ENCODE measurements at regions not wholly inside any gene's neighbourhood (a gene's known extent, or its start where the extent isn't known, plus 50 kb on each side); places are given as distances from the start of the nearest gene placed in this dataset.

- DNase-seq (ENCODE audit: low read depth, low spot score) (no peak), ATAC-seq (no peak), FAIRE-seq (no peak)
- no peaks in the 10 kb centered on the region for H3K79me2 ChIP-seq (ENCODE audit: control insufficient read depth, insufficient read depth, low read length)
- BruUV-seq (replicated peaks) = no TSS peak
- ChIA-PET RAD21 (ENCODE audit: unreplicated experiment) (no interaction called here), SMC1A (ENCODE audit: uncharacterized antibody, unreplicated experiment) (interaction anchor here (0.6 to 1.3 kb wide), 4 partner anchors 9 to 437 kb away, joined by 3 to 5 read pairs (median 3); no protein-coding TSS in a partner anchor), POLR2A (no interaction called here), CTCF (interaction anchor here (1.2 kb wide), 1 partner anchor 15 kb away, joined by 3 read pairs; no protein-coding TSS in a partner anchor)
- no peaks in the 10 kb centered on the region for H3K9me3 ChIP-seq (replicated peaks; ENCODE audit: control insufficient read depth, insufficient read depth, low read length)
- TF ChIP-seq ZSCAN29 (IDR thresholded peaks at IDR 0.05) (no peak), ZNF622 (IDR thresholded peaks at IDR 0.05) (no peak), ATF7 (IDR thresholded peaks at IDR 0.05; ENCODE audit: low read depth) (no peak), NFYA (IDR thresholded peaks at IDR 0.05; ENCODE audit: borderline replicate concordance, low read depth, low read length) (no peak), SUPT20H (IDR thresholded peaks at IDR 0.05; ENCODE audit: borderline replicate concordance, control insufficient read depth, low read depth, low read length) (no peak), FOXK2 (IDR thresholded peaks at IDR 0.05) (no peak), RBBP5 (conservative IDR thresholded peaks at IDR 0.05) (no peak), ZNF384 (IDR thresholded peaks at IDR 0.05; ENCODE audit: borderline replicate concordance, low read depth, low read length) (no peak), NR2C1 (IDR thresholded peaks at IDR 0.05) (no peak)
- no peaks in the 10 kb centered on the region for H3K4me1 ChIP-seq (ENCODE audit: control insufficient read depth, insufficient read depth, low read length)
- no peaks in the 10 kb centered on the region for H3K27me3 ChIP-seq (replicated peaks in 1 of 2; ENCODE audit: control insufficient read depth in 2 of 2, insufficient read depth in 2 of 2, low read length in 1 of 2)
- in situ Hi-C loops (cut with MboI) = no loop called here
- no peak overlapping the region for H2AFZ ChIP-seq (ENCODE audit: control insufficient read depth, low read depth, low read length)
- intact Hi-C loops (cut with micrococcal nuclease; ENCODE audit: unreplicated experiment) = no loop called here
- no peaks in the 10 kb centered on the region for H4K20me1 ChIP-seq (ENCODE audit: control insufficient read depth, insufficient read depth)
- 22% methylated on average over 1 of the region's 1 CpG for WGBS (ENCODE audit: insufficient coverage, insufficient replicate concordance, low lambda C conversion rate, missing lambda C conversion rate)
- no peaks in the 10 kb centered on the region for H3K36me3 ChIP-seq (ENCODE audit: control insufficient read depth in 2 of 2, insufficient read depth in 2 of 2, low read length in 1 of 2)
- H3K9ac ChIP-seq (ENCODE audit: control insufficient read depth, insufficient read depth, low read length) = no peak overlapping the region
- H3K4me3 ChIP-seq = no peak overlapping the region
- no peak overlapping the region for H3K27ac ChIP-seq (ENCODE audit: control insufficient read depth, insufficient read depth)
- H3K4me2 ChIP-seq (ENCODE audit: control insufficient read depth, insufficient read depth) = no peak overlapping the region
These were observed 194.7 kb downstream of the TENT5A start for GRCh38 chr6:81557811-81558210.

- H3K79me2 ChIP-seq (ENCODE audit: control insufficient read depth, insufficient read depth, low read length) = no peaks in the 10 kb centered on the region
- H3K27me3 ChIP-seq (replicated peaks in 1 of 2; ENCODE audit: control insufficient read depth in 2 of 2, insufficient read depth in 2 of 2, low read length in 1 of 2) = no peaks in the 10 kb centered on the region
- CTCF ChIA-PET = no interaction called here
- no peak for TF ChIP-seq SMC3 (IDR thresholded peaks at IDR 0.05; ENCODE audit: borderline replicate concordance, low read length)
- no peak for TF ChIP-seq CHD1 (IDR thresholded peaks at IDR 0.05; ENCODE audit: low read depth, low read length)
- no peak for TF ChIP-seq LARP7 (IDR thresholded peaks at IDR 0.05)
- no peak for TF ChIP-seq PML (IDR thresholded peaks at IDR 0.05; ENCODE audit: low read length)
- no peak for TF ChIP-seq ZNF24 (IDR thresholded peaks at IDR 0.05)
- TF ChIP-seq E2F8 (IDR thresholded peaks at IDR 0.05; ENCODE audit: low read depth, partially characterized antibody) = no peak
- TF ChIP-seq IRF4 (IDR thresholded peaks at IDR 0.05; ENCODE audit: low read depth, low read length) = no peak
- no peak for TF ChIP-seq ZNF274 (IDR thresholded peaks at IDR 0.05; ENCODE audit: insufficient read depth, insufficient read length)
- no peak for TF ChIP-seq POLR2AphosphoS5 (IDR thresholded peaks at IDR 0.05; ENCODE audit: low read length)
- no peak for TF ChIP-seq CBX5 (IDR thresholded peaks at IDR 0.05; ENCODE audit: low read depth)
- no peak for TF ChIP-seq CBX3 (IDR thresholded peaks at IDR 0.05; ENCODE audit: borderline replicate concordance, low read depth)
These were observed 195.9 kb downstream of the TENT5A start for GRCh38 chr6:81556551-81556950.

More at GRCh38 chr6:81556551-81556950, 195.9 kb downstream of the TENT5A start:
- H3K4me2 ChIP-seq (ENCODE audit: control insufficient read depth, insufficient read depth) = no peak overlapping the region
- 0% methylated on average over 2 of the region's 2 CpGs for WGBS (ENCODE audit: insufficient coverage, insufficient replicate concordance, low lambda C conversion rate, missing lambda C conversion rate)
- ChIA-PET SMC1A (ENCODE audit: uncharacterized antibody, unreplicated experiment) (interaction anchor here (1.0 kb wide), 1 partner anchor 17 kb away, joined by 3 read pairs; no protein-coding TSS in a partner anchor), POLR2A (interaction anchor here (0.6 kb wide), 1 partner anchor 186 kb away, joined by 3 read pairs; no protein-coding TSS in a partner anchor), RAD21 (ENCODE audit: unreplicated experiment) (interaction anchor here (0.7 to 2.5 kb wide), 2 partner anchors 13 to 22 kb away, joined by 3 to 7 read pairs; no protein-coding TSS in a partner anchor)
- intact Hi-C loops (cut with micrococcal nuclease; ENCODE audit: unreplicated experiment) (no loop called here), in situ Hi-C loops (cut with MboI) (no loop called here)
- no peaks in the 10 kb centered on the region for H3K36me3 ChIP-seq (ENCODE audit: control insufficient read depth in 2 of 2, insufficient read depth in 2 of 2, low read length in 1 of 2)
- no peak overlapping the region for H3K27ac ChIP-seq (ENCODE audit: control insufficient read depth, insufficient read depth)
- BruUV-seq (replicated peaks) = no TSS peak
- no peak for ATAC-seq
- no peaks in the 10 kb centered on the region for H3K9me3 ChIP-seq (replicated peaks; ENCODE audit: control insufficient read depth, insufficient read depth, low read length)
- DNase-seq (ENCODE audit: low read depth, low spot score) = no peak
- no peaks in the 10 kb centered on the region for H4K20me1 ChIP-seq (ENCODE audit: control insufficient read depth, insufficient read depth)
- no peak overlapping the region for H2AFZ ChIP-seq (ENCODE audit: control insufficient read depth, low read depth, low read length)
- H3K9ac ChIP-seq (ENCODE audit: control insufficient read depth, insufficient read depth, low read length) = no peak overlapping the region
- no peak overlapping the region for H3K4me3 ChIP-seq
- no peaks in the 10 kb centered on the region for H3K4me1 ChIP-seq (ENCODE audit: control insufficient read depth, insufficient read depth, low read length)
- no peak for FAIRE-seq
